ENCODE measurements at regions not wholly inside any gene's neighbourhood (a gene's known extent, or its start where the extent isn't known, plus 50 kb on each side); places are given as distances from the start of the nearest gene placed in this dataset.

DNA sequence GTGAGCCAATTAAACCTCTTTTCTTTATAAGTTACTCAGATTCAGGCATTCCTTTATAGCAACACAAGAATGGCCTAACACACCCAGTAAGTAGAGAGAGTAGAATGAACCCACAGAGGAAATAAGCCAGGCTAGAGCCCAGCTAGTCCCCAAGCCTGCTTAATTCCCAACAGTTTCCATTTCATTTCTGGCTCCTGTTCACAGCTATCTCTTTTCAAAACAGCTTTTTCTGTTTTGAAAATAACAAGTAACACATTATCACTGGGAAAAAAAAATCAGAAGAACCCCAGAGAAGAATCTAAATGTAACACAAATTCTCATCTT is 69.0 kb downstream of the HSPB8 start:
- no peaks in the 10 kb centered on the region for H3K27me3 ChIP-seq (ENCODE audit: control insufficient read depth in 4 of 4, insufficient read depth in 4 of 4, low read length in 3 of 4)
- no peak overlapping the region for H3K9ac ChIP-seq (ENCODE audit: low read depth in 1 of 2, low read length in 2 of 2)
- TF ChIP-seq TAF1 (conservative IDR thresholded peaks at IDR 0.05) = no peak
- TF ChIP-seq HNF4A (conservative IDR thresholded peaks at IDR 0.05) = no peak
- TF ChIP-seq NR2F2 (IDR thresholded peaks at IDR 0.05) = no peak

DNA sequence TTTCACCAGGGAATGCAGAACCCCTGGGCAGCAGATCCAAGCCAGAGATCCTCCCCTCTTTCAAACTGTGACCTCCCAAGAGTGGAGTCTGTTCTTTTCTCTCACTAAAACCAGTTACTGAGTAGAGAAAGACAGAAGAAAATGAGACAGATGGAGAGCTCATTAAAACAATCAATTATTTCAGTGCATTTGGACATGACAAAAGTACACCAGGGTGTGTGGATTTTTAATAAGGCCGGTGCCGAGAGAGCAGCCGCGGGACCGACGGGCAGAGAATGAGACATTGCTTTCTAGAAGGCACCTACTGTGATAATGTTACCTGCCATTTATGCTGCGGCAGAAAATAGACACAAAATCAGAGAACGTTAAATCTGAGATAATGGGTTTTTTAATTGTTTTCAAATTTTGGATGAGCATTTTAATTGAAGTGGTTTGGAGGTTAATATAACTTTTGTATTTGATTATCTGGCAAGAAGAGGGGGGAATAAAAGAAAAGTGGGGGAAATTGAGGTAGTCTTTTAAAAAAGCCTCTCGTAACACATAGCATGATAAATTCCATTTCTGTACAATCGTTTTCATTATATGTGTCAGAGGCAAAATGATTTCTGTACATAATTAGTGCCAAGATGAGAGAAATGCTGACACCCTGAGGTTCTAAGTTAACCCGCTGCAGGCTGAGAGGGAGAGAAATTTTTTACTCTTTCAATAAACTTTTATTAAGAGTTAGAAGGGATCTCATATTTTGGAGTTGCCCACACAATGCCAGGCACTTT is 70.8 kb downstream of the HSPB8 start:
- Histone ChIP-seq H3K27me3 (ENCODE audit: control insufficient read depth in 4 of 4, insufficient read depth in 4 of 4, low read length in 3 of 4) (no peaks in the 10 kb centered on the region), H3K4me1 (ENCODE audit: control insufficient read depth in 4 of 4, insufficient read depth in 4 of 4, low read length in 3 of 4) (peaks cover 0 to 8% (median 2%) of the 10 kb centered on the region in 4 donors), H3K36me3 (ENCODE audit: control insufficient read depth in 4 of 4, insufficient read depth in 3 of 4, low read depth in 1 of 4, low read length in 3 of 4) (no peaks in the 10 kb centered on the region), H3K9ac (ENCODE audit: low read depth in 1 of 2, low read length in 2 of 2) (no peak overlapping the region), H3K9me3 (ENCODE audit: control insufficient read depth in 4 of 4, low read length in 3 of 4) (peaks cover 0 to 2% (median 0%) of the 10 kb centered on the region in 4 donors), H3K27ac (ENCODE audit: low read depth in 1 of 2, low read length in 2 of 2) (no peak overlapping the region), H3K4me3 (ENCODE audit: low read depth in 1 of 3, low read length in 3 of 3) (no peak overlapping the region)
- 89% methylated on average over 11 of the region's 11 CpGs for WGBS
- no peak for DNase-seq (ENCODE audit: low spot score)
- TF ChIP-seq HNF4G (IDR thresholded peaks at IDR 0.05) (no peak), NR2F2 (IDR thresholded peaks at IDR 0.05) (no peak)

More for the DNA sequence above, 69.0 kb downstream of the HSPB8 start:
- Histone ChIP-seq H3K36me3 (ENCODE audit: control insufficient read depth in 4 of 4, insufficient read depth in 3 of 4, low read depth in 1 of 4, low read length in 3 of 4) (no peaks in the 10 kb centered on the region), H3K4me3 (ENCODE audit: low read depth in 1 of 3, low read length in 3 of 3) (no peak overlapping the region), H3K4me1 (ENCODE audit: control insufficient read depth in 4 of 4, insufficient read depth in 4 of 4, low read length in 3 of 4) (peaks cover 0 to 8% (median 2%) of the 10 kb centered on the region in 4 donors), H3K9me3 (ENCODE audit: control insufficient read depth in 4 of 4, low read length in 3 of 4) (peaks cover 0 to 2% (median 0%) of the 10 kb centered on the region in 4 donors), H3K27ac (ENCODE audit: low read depth in 1 of 2, low read length in 2 of 2) (no peak overlapping the region)
- no peak for DNase-seq (ENCODE audit: low spot score)

DNA sequence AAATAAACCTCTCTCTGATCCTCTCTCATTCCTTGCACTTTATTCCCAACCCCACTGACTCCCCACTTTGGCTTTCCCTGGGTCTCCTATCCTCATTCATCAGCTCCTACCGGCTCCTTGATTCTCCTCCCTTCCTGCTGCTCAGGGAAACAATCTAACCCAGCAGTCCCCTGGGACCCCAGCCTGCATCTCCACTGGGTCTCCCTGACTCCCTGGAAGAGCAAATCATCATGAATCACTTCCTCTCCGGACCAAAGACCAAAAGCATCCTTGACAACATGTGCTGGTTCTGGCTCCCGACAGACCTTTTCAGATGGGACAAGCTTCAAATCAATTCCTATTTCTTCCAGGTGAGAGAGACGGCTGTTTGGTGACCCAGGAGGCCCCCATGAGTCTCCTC is 76.6 kb downstream of the HSPB8 start:
- DNase-seq (ENCODE audit: low spot score) = no peak
- H3K4me3 ChIP-seq (ENCODE audit: low read depth in 1 of 3, low read length in 3 of 3) = no peak overlapping the region
- no peak overlapping the region for H3K27ac ChIP-seq (ENCODE audit: low read depth in 1 of 2, low read length in 2 of 2)
- WGBS = 71% methylated on average over 4 of the region's 4 CpGs
- no peaks in the 10 kb centered on the region for H3K4me1 ChIP-seq (ENCODE audit: control insufficient read depth in 4 of 4, insufficient read depth in 4 of 4, low read length in 3 of 4)
- peaks cover 0 to 2% (median 0%) of the 10 kb centered on the region in 4 donors for H3K9me3 ChIP-seq (ENCODE audit: control insufficient read depth in 4 of 4, low read length in 3 of 4)
- H3K9ac ChIP-seq (ENCODE audit: low read depth in 1 of 2, low read length in 2 of 2) = no peak overlapping the region
- H3K36me3 ChIP-seq (ENCODE audit: control insufficient read depth in 4 of 4, insufficient read depth in 3 of 4, low read depth in 1 of 4, low read length in 3 of 4) = no peaks in the 10 kb centered on the region
- no peaks in the 10 kb centered on the region for H3K27me3 ChIP-seq (ENCODE audit: control insufficient read depth in 4 of 4, insufficient read depth in 4 of 4, low read length in 3 of 4)
- no peak for TF ChIP-seq FOXA2 (IDR thresholded peaks at IDR 0.05)
- TF ChIP-seq, protein P1, sequence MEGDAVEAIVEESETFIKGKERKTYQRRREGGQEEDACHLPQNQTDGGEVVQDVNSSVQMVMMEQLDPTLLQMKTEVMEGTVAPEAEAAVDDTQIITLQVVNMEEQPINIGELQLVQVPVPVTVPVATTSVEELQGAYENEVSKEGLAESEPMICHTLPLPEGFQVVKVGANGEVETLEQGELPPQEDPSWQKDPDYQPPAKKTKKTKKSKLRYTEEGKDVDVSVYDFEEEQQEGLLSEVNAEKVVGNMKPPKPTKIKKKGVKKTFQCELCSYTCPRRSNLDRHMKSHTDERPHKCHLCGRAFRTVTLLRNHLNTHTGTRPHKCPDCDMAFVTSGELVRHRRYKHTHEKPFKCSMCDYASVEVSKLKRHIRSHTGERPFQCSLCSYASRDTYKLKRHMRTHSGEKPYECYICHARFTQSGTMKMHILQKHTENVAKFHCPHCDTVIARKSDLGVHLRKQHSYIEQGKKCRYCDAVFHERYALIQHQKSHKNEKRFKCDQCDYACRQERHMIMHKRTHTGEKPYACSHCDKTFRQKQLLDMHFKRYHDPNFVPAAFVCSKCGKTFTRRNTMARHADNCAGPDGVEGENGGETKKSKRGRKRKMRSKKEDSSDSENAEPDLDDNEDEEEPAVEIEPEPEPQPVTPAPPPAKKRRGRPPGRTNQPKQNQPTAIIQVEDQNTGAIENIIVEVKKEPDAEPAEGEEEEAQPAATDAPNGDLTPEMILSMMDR (IDR thresholded peaks at IDR 0.05; ENCODE audit: low read depth, low read length, missing input control) = no peak
- TF ChIP-seq HNF4A (conservative IDR thresholded peaks at IDR 0.05) = no peak
- TF ChIP-seq YY1 (IDR thresholded peaks at IDR 0.05) = no peak
- TF ChIP-seq NR2F2 (IDR thresholded peaks at IDR 0.05) = no peak
- TF ChIP-seq RXRA (IDR thresholded peaks at IDR 0.05) = no peak
- TF ChIP-seq, protein P2, sequence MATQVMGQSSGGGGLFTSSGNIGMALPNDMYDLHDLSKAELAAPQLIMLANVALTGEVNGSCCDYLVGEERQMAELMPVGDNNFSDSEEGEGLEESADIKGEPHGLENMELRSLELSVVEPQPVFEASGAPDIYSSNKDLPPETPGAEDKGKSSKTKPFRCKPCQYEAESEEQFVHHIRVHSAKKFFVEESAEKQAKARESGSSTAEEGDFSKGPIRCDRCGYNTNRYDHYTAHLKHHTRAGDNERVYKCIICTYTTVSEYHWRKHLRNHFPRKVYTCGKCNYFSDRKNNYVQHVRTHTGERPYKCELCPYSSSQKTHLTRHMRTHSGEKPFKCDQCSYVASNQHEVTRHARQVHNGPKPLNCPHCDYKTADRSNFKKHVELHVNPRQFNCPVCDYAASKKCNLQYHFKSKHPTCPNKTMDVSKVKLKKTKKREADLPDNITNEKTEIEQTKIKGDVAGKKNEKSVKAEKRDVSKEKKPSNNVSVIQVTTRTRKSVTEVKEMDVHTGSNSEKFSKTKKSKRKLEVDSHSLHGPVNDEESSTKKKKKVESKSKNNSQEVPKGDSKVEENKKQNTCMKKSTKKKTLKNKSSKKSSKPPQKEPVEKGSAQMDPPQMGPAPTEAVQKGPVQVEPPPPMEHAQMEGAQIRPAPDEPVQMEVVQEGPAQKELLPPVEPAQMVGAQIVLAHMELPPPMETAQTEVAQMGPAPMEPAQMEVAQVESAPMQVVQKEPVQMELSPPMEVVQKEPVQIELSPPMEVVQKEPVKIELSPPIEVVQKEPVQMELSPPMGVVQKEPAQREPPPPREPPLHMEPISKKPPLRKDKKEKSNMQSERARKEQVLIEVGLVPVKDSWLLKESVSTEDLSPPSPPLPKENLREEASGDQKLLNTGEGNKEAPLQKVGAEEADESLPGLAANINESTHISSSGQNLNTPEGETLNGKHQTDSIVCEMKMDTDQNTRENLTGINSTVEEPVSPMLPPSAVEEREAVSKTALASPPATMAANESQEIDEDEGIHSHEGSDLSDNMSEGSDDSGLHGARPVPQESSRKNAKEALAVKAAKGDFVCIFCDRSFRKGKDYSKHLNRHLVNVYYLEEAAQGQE (IDR thresholded peaks at IDR 0.05) = no peak
- no peak for TF ChIP-seq SP1 (IDR thresholded peaks at IDR 0.05)
- TF ChIP-seq, protein P3, sequence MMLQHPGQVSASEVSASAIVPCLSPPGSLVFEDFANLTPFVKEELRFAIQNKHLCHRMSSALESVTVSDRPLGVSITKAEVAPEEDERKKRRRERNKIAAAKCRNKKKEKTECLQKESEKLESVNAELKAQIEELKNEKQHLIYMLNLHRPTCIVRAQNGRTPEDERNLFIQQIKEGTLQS (IDR thresholded peaks at IDR 0.05) = no peak
- no peak for TF ChIP-seq RAD21 (IDR thresholded peaks at IDR 0.05)
- no peak for TF ChIP-seq EGR1 (IDR thresholded peaks at IDR 0.05; ENCODE audit: low read depth in 2 of 2)
- no peak for TF ChIP-seq FOXA1 (IDR thresholded peaks at IDR 0.05)
- no peak for TF ChIP-seq GABPA (IDR thresholded peaks at IDR 0.05 in 1 of 2, conservative IDR thresholded peaks at IDR 0.05 in 1 of 2)
- TF ChIP-seq JUND (IDR thresholded peaks at IDR 0.05) = no peak
- no peak for TF ChIP-seq TAF1 (conservative IDR thresholded peaks at IDR 0.05)
